Activated T-helper 1 cell treated with anti-CD3 and anti-CD28 coated beads, Interleukin-2, amount 50 U/mL, for 16 hours (primary cell): ENCODE measurements at regions not wholly inside any gene's neighbourhood (a gene's known extent, or its start where the extent isn't known, plus 50 kb on each side); places are given as distances from the start of the nearest gene placed in this dataset.

ENCODE experiments used
- DNase-seq, 2 donors: peaks; one replicate each; pipeline ENCODE4 v3.0.0-alpha.2; 2020; ENCODE audit warnings: low read depth in 1 of 2, low spot score in 1 of 2

GRCh38 chr14:51395361-51395849 lies 155.4 kb downstream of the TMX1 start:
- no peak for DNase-seq

GRCh38 chr14:51396222-51396815 lies 156.3 kb downstream of the TMX1 start:
- no peak for DNase-seq

- DNase-seq, result no peak
These were observed 158.9 kb downstream of the TMX1 start for GRCh38 chr14:51398898-51399297.

- DNase-seq, result no peak
These were observed 160.1 kb downstream of the TMX1 start for GRCh38 chr14:51400139-51400538.

- no peak for DNase-seq
These were observed 161.2 kb downstream of the TMX1 start for GRCh38 chr14:51401272-51401671.

- no peak for DNase-seq
These were observed 161.7 kb downstream of the TMX1 start for GRCh38 chr14:51401756-51402155.

GRCh38 chr14:51410897-51411296 lies 170.8 kb downstream of the TMX1 start:
- DNase-seq, result no peak

GRCh38 chr14:51419685-51420084 lies 179.6 kb downstream of the TMX1 start:
- peak in 1 of 2 donors; percentile 4 for DNase-seq

- DNase-seq, result no peak
These were observed 182.7 kb downstream of the TMX1 start for GRCh38 chr14:51422704-51423103.

GRCh38 chr14:51424041-51424440 lies 184.0 kb downstream of the TMX1 start:
- no peak for DNase-seq

GRCh38 chr14:51424561-51425251 lies 184.7 kb downstream of the TMX1 start:
- DNase-seq, result no peak

GRCh38 chr14:51428981-51429380 lies 188.9 kb downstream of the TMX1 start:
- no peak for DNase-seq

GRCh38 chr14:51430079-51430478 lies 190.0 kb downstream of the TMX1 start:
- DNase-seq, result no peak

- no peak for DNase-seq
These were observed 190.6 kb downstream of the TMX1 start for GRCh38 chr14:51430633-51431032.

- no peak for DNase-seq
These were observed 191.1 kb downstream of the TMX1 start for GRCh38 chr14:51431033-51431709.

GRCh38 chr14:51431741-51432140 lies 191.7 kb downstream of the TMX1 start:
- no peak for DNase-seq

GRCh38 chr14:51432302-51432948 lies 192.4 kb downstream of the TMX1 start:
- no peak for DNase-seq

GRCh38 chr14:51436630-51437029 lies 196.6 kb downstream of the TMX1 start:
- DNase-seq, result no peak

GRCh38 chr14:51439896-51440295 lies 199.8 kb downstream of the TMX1 start:
- no peak for DNase-seq

GRCh38 chr14:51441001-51441400 lies 201.0 kb downstream of the TMX1 start:
- no peak for DNase-seq

- no peak for DNase-seq
These were observed 202.6 kb downstream of the TMX1 start for GRCh38 chr14:51442513-51443175.
